Stimulated activated CD4-positive, alpha-beta T cell treated with anti-CD3 and anti-CD28 coated beads, Interleukin-15, amount 100 ng/mL, for 48 hours (primary cell): ENCODE measurements at regions not wholly inside any gene's neighbourhood (a gene's known extent, or its start where the extent isn't known, plus 50 kb on each side); places are given as distances from the start of the nearest gene placed in this dataset.

Experiments used
- DNase-seq, 2 donors: peaks; one replicate each; pipeline ENCODE4 v3.0.0-alpha.2; 2020; ENCODE audit warnings: low read depth in 2 of 2

DNA sequence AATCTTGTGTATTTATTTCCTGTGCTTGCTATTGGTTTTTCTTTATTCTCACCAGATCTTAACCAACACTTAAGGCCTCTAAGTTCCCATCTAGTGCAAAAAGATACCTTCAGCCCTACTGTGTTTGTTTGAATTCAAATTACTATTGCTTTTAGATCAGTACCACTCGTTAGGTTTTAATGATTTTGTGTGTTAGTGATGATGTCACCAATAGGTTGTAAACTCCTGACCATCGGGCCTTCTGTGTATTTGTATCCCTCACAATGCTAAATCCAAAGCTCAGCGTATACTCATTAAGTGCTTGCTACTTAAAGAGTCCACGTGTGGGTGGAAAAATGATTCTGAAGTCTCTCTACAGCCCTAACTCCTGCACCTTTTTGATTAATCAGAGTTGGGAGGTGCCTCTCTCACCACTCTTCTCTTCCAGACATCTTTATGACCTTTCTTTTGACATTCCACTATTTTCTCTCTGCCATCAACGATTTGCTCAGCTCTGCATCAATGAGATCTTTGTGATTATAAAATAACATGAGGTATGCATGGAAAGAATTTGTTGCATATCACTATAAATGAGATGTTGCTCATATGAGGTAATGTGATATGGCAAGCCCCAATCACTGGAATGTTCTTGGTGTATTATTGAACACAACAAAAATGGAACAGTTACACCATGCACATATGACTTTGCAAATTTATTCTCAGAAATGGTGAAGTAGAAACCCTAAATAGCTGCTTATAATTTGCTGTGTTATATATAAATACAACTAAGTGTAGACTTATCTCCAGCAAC, 55.1 kb upstream of the LAMA2 start:
- no peak for DNase-seq

DNA sequence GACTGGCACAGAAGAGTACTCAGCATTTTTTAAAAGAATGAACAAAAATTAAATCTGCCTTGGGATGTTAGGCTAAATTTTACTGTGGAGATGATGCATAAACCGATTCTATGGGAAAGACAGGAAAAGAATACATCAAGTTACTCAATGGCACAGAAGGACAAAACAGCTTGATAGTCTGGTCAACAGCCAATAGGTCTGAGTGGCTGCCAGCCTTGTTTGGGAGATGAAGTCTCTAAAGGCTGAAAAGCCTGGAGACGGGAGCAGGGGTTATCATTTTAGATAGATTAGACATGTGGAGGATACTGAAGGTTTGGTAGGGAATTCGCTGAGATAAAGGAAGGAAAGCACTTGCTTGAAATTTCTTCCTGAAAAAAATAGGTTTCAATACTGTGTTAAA, 56.3 kb upstream of the LAMA2 start:
- DNase-seq = no peak

DNA sequence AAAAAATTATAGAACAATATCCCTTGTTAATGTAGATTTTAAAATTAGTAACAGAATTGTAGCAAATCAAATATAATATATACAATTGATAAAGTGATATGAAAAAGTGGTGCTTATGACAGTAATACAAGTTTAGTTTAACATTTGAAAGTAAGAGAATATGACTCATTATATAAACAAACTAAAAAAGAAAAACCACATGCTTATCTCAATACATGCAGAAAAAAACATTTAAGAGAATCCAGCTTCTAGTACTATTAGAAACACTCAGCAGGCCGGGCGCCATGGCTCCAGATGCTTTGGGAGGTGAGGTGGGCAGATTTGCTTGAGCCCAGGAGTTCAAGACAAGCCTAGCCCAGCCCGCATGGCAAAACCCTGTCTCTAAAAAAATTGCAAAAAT, 60.7 kb upstream of the LAMA2 start:
- no peak for DNase-seq

- DNase-seq = no peak
These were observed 61.8 kb upstream of the LAMA2 start for GRCh38 chr6:128821116-128821515.

- no peak for DNase-seq
These were observed 74.1 kb upstream of the LAMA2 start for GRCh38 chr6:128808856-128809255.

GRCh38 chr6:128807577-128807976, 75.4 kb upstream of the LAMA2 start:
- DNase-seq = no peak

GRCh38 chr6:128806261-128806660, 76.7 kb upstream of the LAMA2 start:
- no peak for DNase-seq

DNA sequence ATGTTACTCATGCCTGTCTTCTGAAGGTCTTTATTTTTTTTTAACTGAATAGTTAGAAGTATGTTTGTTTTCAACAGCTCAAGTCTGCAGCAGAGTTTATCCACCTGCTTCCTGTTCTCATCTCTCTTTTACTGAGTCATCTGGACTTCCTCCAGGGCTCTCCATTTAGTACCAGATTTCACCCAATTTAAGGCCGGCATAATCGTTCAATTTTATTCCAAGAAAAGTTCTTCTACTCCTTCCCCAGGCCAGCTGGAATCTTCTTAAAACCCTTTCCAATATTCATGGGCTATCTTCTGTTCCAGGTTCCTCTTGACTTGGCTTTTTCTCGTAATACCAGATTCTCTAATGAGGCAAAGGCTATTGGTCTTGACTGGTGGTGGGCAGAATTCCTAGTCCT, 79.0 kb upstream of the LAMA2 start:
- DNase-seq = no peak

- no peak for DNase-seq
These were observed 81.3 kb upstream of the LAMA2 start for GRCh38 chr6:128801621-128802020.

DNA sequence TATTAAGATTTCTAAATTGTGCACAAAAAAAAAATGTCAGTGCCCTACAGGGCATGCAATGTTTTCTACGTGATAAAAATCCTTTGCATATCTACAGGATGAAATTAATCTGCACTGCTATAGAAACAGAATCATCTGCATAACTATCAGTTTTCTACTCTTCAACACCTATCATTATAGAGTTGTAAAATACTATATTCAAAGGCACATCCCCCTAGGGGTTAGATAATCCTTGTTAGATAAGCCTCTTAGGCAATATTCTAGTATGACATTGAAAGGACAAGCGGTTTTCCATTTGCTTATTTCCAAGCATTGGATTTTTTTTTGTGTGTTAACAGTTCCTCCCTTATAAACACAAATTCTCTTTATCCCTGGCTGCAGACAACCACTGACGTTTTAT, 98.7 kb upstream of the LAMA2 start:
- DNase-seq = no peak

- DNase-seq = no peak
These were observed 114.8 kb upstream of the LAMA2 start for GRCh38 chr6:128768187-128768586.

DNA sequence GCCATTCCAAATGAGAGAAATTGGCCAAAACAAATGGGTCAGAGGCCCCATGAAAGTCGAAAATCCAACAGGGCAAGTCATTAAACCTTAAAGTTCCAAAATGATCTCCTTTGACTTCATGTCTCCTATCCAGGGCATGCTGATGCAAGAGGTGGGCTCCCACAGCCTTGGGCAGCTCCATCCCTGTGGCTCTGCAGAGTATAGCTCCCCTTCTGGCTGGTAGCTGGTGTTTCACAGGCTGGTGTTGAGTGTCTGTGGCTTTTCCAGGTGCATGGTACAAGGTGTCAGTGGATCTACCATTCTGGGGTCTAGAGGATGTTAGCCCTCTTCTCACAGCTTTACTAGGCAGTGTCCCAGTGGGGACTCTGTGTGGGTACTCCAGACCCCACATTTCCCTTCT, 115.2 kb upstream of the LAMA2 start:
- DNase-seq = no peak

DNA sequence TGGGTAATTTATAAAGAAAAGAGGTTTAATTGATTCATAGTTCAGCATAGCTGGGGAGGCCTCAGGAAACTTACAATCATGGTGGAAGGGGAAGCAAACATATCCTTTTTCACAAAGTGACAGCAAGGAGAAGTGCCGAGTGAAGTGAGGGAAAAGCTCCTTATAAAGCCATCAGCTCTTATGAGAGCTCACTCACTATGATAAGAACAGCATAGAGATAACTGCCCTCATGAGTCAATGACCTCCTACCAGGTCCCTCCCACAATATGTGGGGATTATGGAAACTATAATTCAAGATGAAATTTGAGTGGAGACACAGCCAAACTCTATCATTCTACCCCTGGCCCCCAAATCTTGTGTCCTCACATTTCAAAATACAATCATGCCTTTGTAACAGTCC, 115.8 kb upstream of the LAMA2 start:
- DNase-seq = no peak

GRCh38 chr6:128763599-128764300, 119.2 kb upstream of the LAMA2 start:
- DNase-seq = no peak

GRCh38 chr6:128759901-128760300, 123.0 kb upstream of the LAMA2 start:
- no peak for DNase-seq

DNA sequence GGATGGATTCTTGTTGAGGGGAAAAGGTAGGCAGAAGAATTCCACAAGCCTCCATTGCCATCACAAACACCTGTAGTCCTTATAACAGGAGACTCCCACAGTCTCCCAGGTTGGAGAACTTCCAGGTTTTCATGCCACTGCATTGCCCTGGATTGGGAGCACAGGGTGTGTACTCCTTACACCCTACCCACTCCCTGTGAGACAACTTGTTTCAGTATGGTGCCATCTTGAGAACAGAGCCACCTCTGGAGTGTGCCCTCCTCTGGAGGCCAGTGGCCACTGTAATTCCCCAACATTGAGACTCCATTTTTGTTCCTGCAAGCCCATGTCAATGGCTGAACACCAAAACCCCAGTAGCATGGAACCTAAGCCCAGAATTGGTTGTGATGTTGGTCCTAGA, 123.5 kb upstream of the LAMA2 start:
- no peak for DNase-seq

- no peak for DNase-seq
These were observed 125.0 kb upstream of the LAMA2 start for GRCh38 chr6:128757961-128758360.

DNA sequence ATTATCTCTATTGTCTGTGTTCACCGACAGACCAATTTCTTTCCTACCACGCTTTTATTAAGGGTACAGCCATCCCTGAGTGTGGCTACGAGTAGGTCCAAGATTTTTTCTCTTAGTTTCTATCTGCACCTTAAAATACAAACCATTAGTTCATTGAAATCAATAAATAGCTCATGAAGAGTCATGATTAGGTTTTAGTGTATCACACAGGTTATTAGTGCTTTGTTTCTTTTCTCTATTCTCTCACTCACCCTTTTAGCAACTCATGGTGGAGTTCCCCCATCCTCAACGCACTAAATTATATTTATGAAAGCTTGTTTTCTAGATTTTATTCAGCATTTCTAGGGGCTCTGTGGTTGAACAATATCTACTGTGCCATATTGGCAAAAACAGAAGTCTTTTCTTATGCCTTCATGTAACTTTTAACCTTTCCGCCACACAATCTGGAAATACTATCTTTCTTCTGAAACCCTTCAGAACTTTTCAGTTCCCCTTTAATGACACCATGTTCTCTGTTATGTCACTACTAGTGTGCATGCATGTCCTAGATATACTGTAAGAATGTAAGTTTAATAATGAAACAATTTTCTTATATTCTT, 128.2 kb upstream of the LAMA2 start:
- DNase-seq = no peak

- no peak for DNase-seq
These were observed 138.8 kb upstream of the LAMA2 start for GRCh38 chr6:128743974-128744765.

DNA sequence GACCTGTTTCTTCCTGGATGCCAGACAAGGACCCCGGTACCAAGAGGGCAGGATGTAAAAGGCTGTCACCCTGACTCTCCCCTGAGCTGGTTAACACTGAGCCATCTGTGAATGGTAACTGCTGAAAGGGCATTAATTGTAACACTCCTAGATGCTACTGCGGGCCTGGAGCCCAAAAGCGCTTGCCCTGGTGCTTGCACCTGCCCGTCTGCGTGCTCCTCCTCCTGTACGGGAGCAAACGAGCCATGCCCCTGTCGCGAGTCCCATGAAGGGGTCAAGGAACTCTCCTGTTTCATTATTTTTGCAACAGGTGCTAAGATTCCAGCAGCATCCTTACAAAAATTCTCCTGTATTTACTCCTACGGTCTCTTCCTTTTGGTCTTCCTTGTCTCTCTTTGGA, 140.0 kb upstream of the LAMA2 start:
- no peak for DNase-seq

DNA sequence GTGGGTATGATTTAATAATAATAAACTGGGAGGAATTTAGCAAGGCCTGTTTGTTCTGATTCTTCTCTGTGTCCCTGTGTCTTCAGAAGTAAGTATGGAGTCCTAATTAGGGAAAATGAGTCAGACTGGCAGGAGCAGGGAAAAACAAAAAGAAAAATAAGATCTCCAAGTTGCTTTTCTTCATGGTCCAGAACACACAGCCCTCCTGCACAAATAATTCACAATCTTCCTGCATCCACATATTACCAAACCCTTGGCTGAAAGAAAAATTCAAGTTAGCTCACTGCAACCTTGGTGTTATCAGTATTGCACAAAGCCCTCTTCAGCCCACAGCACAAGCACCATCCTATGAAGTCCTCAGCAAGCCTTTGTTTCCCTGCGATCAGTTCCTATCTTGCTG, 142.0 kb upstream of the LAMA2 start:
- DNase-seq = no peak

DNA sequence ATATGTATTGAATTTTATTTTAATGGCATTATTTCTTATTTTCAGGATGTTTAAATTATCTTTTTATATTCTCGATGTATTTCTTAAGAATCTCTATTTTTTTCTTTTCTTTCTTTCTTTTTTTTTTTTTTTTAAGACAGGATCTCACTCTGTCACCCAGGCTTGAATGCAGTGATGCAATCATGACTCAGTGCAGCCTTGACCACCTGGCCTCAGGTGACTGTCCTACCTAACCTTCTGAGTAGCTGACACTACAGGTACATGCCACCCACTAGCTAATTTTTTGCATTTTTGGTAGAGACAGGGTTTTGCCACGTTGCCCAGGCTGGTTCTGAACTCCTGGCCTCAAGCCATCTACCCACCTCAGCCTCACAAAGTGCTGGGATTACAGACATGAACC, 143.8 kb upstream of the LAMA2 start:
- no peak for DNase-seq
